ENCODE measurements at regions not wholly inside any gene's neighbourhood (a gene's known extent, or its start where the extent isn't known, plus 50 kb on each side); places are given as distances from the start of the nearest gene placed in this dataset.
"Not testable (repeated sequence)": the region's sequence is repeated elsewhere in the genome, so short reads cannot be mapped to it uniquely, and the experiment has no call there.

DNA sequence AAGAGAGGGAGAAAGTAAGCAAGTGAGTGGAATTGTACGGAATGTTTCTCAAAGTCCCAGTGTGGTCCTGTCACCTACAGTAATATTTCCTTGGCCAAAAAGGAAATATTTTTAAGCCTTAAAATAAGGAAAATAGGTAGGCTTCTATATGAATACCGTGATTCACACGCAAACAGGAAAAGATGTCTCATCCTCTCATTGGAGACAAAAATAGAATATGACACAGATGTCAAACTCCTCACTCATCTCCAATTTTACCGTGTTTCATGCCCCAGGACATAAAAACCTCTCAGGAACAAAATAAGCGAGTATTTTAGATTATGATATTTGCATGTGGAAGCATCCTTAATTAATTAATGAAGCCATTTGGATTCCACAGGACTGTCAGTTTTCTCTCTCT, 1269.5 kb downstream of the RAPGEF2 start:
- no peak for DNase-seq

DNA sequence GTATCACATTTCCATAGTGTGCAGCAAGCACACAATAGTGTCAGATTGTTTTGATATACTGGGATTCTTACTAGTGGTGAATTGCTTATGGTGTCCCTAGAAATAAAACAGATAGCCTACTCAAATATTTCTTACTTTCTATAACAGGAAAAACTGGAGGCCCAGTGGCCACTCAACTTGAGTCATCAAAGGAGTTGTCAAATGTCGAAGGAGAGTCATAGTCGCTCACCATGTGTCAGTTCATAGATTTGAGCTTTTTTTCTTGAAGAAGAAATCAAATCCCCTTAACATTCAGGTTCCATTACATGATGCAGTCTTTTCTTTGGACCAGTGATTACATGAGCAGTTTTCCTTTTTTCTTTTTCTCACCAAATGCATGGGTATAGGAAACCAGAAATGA, 1271.0 kb downstream of the RAPGEF2 start:
- no peak for DNase-seq

DNA sequence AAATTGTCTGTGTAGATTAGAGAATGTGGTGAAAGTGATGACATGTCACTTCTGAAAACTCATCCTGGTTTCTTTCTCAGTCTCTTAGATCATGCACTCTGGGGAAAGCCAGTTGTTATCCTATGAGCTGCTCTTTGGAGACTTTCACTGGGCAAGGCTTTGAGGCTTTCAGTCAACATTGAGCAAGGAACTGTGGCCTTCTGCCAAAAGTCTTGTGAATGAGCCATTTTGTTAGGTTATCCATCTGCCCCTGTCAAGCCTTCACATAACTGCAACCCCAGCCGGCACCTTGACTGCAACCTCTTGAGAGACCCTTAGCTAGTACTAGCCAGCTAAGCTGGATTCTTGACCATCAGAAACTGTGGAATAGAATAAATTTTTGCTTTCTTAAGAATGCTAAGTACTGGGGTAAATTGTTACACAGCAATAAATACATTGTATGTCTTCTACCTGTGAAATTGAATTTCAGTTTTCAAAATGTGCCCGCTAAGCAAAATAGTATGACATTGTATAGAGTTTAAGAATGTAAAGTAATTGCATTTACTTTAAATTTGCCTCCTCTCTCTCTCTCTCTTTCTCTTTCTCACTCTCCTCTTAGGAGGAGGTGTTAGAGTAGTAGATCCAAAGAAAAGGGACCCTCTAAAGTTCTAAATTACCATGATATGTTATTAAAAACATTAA, 1273.0 kb downstream of the RAPGEF2 start:
- no peak for DNase-seq

DNA sequence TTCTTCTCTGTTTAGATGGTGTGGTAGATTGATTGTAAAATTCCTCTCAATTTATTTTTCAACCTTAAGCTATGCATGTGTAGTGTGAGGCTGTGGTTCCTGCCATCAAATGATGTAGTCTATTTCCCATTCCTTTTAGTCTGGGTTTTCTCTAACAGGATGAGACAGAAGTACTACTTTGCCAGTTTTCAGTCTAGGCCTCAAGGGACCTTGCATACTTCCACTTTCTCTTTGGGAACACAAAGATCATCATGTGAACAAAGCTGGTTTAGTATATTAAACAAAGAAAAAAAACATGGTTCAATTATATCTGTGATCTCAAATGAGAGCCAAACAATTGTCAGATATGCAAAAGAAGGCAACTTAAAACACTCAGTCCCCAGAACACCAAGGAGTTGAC, 1284.0 kb downstream of the RAPGEF2 start:
- DNase-seq, result no peak

DNA sequence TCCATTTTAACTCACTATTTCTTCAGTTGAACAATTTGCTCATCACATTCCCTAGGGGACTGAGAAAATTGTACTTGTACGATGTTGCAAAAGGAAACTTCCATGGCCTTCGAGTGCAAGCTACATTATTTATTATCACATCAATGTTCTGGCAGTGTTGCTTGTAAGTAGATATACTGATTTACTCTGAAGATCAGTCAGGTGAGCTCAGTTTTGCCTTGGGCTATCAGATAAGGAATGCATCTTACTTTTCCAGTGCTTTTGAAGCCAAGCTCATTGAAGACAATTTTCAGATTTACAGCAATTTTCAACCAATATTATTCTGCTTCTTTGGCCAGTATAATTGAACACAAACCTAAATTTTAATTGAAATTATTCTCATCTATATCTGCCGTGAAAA, 1296.9 kb downstream of the RAPGEF2 start:
- DNase-seq, result no peak

DNA sequence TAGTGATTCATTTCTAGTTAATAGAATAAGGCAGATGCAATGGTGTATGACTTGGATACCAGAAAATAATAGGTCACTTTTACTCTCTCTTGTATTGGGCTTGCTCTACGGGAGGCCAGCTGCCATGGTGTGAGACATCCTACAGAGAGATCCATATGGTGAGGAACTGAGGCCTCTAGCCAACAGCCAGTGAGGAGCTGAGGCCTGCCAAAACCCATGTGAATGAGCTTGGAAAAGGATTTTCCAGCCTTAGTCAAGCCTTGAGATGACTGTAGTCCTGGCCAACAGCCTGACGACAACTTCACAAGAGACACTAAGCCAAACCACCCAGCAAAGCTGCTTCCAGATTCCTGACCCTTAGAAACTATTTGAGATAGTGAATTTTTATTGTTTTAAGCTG, 1300.2 kb downstream of the RAPGEF2 start:
- no peak for DNase-seq

DNA sequence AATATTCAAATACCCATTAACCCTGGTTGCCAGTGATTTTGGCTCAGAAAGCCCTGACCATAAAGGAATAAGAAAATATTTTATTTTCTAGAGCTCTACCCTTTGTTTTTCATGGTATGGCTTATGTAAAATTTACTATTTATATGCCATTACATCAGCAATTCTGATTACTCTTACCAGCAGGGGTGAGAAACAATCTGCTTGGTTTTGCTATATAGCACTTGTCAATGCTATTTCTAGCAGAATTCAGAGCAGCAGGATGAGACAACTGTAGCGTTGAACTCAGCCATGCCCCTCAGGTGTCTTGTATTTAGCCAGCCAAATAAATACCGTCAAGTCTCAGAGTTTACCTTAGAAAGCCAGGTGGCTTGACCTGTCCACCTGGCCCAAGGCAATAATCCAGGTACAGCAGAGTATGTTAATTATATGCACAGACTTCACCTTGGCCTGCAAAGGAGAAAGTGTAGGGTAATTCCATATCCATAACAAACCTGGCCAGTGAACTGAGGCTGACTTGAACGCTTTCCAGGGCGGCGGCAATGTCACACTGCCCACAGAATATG, 1303.5 kb downstream of the RAPGEF2 start:
- no peak for DNase-seq

DNA sequence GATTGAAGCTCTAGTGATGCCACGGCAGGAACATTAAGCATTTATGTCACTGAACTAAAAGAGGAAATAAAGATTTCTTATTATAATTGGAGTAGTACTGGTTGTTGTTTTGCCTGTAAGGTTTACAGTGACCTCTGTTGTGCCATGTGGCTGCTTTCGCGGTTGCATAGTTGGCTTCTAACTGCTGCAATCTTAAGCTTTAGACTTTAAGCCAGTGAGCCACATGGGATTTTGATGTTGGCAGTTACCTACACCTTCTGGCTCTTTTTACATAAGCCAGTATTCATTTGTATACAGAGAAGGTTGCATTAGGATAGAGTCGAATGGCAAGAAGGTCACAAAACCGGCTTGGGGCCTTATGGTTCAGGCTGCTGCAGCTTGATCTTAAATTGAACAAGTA, 1311.6 kb downstream of the RAPGEF2 start:
- DNase-seq, result no peak

DNA sequence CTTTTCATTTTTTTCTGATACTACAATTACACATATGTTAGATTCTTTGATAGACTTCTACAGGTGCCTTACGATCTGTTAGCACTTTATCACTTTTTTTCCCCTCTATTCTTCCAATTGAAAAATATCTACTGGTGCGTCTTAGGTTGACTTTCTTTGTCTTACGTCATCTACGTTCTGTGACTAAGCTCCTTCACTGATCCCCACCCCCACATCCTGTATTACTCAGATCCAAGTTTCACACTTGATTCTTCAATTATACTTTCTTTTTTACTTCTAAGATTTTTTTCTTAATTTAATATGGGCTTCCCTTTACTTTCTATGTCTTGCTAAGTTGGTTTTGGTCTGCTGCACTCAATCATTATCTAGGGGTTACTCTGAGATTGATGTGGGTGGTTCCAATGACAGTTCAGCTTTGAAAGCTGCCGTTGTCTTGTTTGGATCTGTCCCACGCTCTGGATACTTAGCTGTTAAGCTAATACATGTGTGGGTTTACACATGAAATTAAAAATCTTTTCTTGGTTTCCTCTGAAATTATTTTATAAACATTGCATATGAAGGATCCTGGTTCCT, 1321.1 kb downstream of the RAPGEF2 start:
- DNase-seq, result no peak

DNA sequence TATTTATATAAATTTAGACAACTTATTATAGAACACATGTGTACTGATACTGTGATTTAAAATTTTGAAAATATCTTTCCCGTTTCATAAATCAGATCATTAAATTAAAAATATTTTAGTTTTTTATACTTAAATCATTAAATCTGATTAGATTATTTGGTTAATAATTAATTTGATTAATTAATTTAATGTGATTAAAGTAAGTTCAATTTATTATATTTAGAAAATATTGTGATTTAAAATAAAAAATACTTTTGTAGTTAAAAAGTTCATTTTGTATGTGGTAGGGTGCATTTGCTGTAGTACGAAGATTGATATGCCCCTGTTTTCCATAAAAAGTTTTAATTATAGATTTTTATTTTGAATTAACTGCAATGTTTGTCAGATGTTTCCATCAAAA, 1323.4 kb downstream of the RAPGEF2 start:
- DNase-seq, result no peak

DNA sequence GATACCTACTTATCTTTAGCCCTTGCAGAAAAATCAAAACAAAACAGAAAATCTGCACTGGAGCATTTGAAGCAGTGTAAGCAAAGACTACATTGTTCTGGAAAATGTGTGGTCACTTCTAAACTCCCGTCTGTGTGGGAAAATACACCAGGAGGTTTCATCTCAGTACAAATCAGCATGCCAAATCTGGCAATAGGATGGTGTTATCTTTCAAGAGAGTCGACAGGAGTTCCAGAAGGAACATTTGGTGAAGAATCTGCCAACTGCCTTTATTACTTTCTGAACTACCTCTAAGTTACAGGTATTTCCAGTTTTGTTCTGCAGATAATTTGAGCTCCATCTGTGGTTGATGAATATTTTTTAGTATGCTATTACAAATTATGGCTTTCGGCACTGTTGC, 1348.0 kb downstream of the RAPGEF2 start:
- DNase-seq, result no peak

DNA sequence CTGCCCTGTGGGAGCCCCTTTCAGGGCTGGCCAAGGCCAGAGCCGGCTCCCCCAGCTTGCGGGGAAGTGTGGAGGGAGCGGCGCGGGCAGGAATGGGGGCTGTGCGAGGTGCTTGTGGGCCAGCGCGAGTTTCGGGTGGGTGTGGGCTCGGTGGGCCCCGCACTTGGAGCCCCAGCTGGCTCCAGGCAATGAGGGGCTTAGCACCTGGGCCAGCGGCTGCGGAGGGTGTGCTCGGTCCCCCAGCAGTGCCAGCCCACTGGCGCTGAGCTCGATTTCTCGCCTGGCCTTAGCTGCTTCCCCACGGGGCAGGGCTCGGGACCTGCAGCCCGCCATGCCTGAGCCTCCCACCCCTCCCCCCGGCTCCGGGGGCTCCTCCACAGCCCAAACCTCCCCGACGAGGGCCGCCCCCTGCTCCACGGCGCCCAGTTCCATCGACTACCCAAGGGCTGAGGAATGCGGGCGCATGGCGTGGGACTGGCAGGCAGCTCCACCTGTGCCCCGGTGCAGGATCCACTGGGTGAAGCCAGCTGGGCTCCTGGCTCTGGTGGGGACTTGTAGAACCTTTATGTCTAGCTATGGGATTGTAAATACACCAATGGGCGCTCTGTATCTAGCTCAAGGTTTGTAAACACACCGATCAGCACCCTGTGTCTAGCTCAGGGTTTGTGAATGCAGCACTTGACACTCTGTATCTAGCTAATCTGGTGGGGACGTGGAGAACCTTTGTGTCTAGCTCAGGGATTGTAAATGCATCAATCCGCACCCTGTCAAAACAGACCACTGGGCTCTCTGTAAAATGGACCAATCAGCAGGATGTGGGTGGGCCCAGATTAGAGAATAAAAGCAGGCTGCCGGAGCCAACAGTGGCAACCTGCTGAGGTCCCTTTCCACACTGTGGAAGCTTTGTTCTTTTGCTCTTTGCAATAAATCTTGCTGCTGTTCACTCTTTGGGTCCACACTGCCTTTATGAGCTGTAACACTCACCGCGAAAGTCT, 1379.1 kb downstream of the RAPGEF2 start:
- not testable (repeated sequence) for DNase-seq

DNA sequence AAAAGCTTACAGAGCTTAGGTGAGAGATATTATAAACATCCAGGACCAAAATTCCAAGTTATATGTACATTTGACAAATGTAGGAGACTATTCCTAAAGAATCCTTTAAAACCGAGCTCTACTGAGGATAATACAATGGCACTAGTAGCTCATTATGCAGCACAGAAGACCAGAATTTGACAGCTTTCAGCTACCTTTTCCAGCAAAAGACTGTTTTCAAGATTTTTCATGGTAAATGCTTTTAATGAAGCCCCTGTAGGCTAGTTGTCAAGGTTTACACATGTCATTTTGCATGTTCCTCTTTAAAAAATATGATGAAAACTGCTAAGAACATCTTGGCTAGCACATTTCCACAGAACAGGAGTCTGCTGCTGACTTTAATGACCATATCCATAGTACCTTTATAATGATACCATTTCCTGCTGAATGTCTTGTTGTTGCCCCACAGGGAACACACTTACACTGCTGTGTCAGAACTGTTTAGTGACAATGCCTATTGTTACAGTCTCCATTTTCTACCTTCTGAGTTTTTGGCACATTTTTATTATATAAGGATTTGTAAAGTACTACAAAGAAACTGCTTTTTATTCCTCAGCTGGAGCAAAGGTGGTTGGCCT, 1382.3 kb downstream of the RAPGEF2 start:
- no peak for DNase-seq

DNA sequence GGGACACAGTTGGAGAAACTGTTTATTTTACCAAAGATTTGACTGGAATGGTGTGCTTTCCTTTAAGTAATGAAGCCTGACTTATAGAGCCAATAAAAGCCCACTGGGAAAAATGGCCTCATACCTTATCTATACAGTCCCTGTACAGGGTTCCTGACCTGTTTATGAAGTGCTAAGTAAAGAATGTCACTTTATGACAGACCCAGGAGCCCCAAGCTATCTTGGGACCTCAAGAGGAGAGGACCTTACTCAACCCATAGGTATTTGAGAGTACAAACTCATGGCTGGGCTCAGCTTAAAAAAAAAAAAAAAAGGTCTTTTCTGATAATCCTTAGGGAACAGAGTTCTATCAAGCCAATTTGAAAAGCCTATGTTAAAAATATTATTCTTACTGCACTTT, 1389.3 kb downstream of the RAPGEF2 start:
- no peak for DNase-seq

DNA sequence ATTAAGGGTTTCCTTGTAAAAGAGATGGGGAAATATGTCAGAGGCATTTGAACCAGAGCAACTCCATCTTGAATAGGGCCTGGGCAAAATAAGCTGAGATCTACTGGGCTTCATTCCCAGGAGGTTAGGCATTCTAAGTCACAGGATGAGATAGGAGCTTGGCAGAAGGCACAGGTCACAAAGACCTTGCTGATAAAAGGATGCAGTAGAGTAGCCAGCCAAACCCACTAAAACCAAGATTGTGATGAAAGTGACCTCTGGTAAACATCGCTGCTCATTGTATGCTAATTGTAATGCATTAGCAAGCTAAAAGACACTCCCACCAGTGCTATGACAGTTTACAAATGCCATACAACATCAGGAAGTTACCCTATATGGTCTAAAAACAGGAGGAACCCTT, 1390.3 kb downstream of the RAPGEF2 start:
- DNase-seq, result no peak

DNA sequence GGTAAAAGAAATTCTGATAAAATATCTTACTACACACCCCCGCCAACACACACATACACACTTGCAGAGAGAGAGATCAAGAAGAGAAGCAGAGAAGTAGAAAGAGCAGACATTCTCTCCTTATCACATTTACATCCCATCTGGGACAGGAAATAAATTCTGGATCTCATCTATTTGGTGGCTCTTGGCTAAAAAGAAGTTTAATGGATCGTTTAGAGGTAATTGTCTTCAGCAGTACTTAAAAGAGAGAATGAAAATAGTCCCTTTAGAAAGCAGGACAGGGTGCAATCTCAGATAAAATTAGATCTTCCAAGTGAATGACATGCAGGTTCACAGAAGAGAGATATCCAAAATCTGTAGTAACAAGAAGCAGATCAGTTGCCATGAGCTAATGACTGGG, 1392.5 kb downstream of the RAPGEF2 start:
- DNase-seq, result no peak

DNA sequence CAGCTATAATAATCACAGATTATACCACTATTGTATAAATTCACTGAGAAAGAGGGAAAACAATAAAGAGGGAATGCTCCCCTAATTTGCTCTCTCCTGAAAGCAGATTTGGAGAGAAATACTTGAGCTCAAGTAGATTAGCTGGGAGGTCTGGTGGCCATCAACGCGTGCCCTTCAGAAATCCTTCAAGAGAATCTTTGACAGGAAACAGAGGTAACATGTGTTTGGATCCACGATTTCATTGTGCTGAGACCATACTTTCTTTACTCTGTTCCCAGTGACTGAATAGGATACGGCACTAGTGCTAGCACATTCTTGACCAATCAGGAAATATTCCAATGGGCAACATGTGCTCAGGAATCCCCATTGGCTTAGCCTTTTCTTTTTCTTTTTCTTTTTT, 1395.3 kb downstream of the RAPGEF2 start:
- DNase-seq, result no peak

DNA sequence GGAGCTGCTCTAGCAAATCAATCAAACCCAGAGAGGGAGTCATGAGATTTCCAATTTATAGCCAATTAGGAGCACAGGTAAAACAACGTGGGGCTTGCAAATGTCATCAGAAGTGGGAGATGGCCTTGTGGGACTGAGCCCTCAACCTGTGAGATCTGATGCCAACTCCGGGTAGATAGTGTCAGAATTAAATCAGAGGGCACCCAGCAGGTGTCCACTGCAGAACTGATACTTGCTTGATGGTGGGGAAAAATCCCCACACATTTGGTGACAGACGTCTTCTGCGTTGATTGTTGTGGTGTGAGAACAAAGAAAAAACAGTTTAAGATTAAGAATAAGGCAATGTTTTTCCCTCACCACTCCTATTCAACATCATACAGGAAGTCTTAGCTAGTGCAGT, 1402.8 kb downstream of the RAPGEF2 start:
- DNase-seq, result no peak

DNA sequence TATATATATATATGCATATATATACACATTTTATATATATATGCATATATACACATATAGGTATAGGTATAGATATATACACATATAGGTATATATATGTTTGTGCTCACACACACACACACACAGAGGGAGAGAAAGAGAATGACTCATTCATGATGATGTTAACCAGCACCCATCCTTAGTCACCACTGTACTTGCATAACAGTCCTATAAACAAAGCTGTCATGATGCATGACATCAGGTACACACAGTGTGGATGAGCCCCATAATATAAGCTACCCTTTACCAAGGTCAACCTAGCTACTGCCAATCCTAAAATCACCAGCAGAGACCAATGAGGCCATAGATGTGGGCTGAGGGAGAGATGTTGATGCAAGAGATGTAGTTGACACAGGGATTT, 1408.0 kb downstream of the RAPGEF2 start:
- DNase-seq, result no peak

DNA sequence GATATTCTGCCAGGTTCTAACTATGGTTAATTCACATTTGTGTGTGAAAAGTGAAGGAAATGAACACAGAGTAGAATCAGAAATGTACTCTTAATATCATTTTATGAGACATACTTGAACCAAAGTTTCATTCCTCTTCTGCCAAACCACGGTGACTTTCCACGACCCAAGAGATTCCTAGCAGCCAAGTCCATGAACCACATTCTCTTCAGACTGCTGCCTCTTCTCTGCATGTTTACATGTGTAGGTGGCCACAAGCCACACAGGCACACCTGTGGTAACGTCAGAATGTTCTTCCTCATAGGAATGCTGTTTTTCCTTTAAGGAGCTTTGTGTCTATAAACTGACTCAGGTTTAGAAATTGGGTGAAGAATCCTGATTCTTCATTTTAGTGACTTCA, 1411.2 kb downstream of the RAPGEF2 start:
- no peak for DNase-seq

DNA sequence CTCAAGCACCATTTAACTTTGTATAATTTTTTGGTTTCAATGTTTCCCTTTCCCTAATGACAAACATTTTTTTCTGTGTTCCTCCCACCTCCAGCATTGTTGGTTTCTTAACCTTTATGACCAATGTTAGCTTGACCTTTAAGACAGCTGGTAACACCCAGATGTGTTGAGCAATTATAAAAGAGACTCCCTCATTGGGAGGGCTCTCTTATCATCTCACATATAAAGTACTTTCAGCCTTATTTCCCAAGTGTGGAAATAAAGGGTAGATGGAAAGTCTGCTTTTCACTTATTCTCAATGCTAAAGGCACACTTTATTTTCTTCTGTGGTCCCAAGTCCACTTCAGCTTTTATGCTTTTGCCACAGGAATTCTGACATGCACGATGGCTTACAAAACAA, 1420.4 kb downstream of the RAPGEF2 start:
- no peak for DNase-seq

DNA sequence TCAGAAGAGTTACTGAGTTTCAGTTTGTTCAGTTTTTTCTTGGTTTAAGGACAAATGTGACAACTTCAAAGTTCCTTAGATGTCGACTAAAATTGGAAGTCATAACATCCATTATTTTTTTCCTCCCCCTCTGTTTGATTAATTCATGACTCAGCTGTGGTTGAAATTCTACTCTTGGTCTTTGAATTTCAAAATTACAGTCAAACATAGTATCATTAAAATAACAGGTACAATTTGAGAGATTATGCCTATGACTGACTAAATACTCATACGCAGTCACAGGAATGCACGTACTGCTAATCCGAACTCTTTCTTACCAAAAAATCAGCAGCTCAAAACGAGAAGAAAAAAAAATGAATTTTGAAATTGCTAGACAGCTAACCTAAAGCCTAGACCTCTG, 1434.8 kb downstream of the RAPGEF2 start:
- no peak for DNase-seq

DNA sequence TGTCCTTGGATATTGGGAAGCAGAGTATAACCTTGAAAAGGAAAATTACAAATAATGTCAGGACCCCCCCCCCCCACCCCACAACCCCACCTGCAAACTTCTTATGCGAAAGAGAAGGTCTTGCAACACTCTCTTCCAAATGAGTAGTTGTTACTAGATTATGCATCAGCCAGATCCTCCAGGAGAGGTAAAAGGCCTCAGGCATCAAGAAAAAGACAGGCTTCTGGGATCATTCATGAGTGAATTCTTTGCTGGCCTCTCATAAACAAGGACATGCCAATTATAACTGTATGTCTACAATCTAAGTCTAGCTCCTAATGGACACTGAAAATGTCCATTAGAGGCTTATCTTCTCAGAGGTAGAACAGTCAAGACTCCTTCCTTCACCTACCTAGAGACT, 1443.3 kb downstream of the RAPGEF2 start:
- DNase-seq, result no peak
